ENCODE measurements at regions not wholly inside any gene's neighbourhood (a gene's known extent, or its start where the extent isn't known, plus 50 kb on each side); places are given as distances from the start of the nearest gene placed in this dataset.

DNA sequence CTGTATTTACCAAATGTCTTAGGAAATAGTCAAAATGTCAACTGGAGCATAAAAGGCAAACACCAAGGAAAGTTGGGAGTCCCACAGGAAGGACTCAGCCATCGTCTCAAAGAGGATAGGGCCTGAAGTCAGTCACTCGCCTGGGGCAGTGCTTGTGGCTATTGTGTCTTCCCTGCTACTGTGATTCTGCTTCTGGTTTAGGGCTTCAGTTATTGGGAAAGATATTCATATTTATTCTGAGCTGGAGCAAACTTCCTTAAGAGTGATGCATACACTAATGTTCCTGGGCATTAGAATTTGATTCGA is 118.1 kb downstream of the EDEM1 start:
- no peak for DNase-seq

DNA sequence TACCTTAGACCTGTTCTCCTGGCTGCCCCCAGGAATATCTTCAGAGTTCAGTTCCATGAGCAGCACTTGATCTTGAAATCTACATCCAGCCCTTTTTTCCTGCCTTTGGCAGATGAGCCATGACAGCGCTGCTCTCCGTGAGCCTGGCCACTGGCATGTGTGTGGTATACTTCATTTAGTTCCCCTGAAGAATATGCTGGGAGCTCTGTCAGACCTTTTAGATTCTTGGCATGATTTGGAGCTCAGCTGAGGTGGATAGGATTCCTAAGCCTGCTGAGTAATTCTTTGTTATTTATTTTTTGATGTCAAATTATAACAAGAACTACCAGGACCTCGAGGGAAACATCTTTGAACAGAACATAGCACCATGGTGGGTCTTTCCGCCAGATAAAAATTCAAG is 121.7 kb downstream of the EDEM1 start:
- DNase-seq = no peak

DNA sequence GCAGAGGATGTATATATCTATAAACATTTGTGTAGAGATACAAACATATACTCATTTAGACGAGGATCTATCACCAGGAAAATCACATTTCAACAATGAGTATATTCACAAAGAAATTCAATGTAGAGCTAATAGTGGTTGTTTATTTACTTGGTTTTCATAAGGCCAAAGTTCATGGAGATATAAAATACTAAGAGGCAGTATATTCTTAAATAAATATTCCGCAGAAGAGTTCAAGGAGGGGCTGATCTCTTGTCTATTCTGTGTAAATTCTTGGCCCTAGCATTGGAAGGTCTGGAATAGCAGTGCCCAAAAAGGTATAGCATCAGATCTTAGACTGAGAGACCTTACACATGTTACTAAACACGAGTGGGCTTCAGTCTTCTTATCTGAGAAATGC is 122.1 kb downstream of the EDEM1 start:
- no peak for DNase-seq

DNA sequence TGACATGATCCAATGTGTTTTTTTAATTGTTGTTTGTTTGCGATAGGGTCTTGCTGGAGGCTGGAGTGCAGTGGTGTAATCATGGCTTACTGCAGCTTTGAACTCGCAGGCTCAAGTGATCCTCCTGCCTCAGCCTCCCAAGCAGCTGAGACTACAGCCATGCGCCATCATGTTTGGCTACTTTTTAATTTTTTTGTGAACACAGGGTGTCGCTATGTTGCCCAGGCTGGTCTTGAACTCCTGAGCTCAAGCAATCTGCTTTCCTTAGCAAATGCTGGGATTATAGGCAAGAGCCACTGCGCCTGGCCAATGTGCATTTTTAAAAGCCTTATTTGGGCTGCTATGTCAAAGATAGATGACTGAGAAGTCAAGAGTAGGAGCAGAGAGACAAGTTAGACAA is 123.0 kb downstream of the EDEM1 start:
- no peak for DNase-seq

DNA sequence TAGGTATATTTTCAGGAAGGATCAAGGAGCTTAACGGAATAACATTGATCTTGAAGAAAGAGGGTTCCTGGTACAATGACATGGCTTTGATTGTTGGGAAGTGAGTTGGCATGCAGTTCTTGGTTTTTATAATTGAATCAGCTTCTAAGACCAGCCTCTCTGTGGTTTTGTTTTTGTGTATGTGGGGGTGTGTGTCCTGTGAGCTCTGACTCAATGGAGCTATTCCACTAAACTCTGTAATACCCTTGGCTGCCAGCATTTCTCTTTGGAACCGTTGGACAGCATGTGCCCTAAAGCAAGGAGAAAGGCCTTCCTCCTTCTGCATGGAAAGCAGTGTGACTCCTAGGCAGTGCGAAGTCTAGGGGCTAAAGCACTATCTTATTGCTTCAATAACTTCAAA is 124.8 kb downstream of the EDEM1 start:
- no peak for DNase-seq

DNA sequence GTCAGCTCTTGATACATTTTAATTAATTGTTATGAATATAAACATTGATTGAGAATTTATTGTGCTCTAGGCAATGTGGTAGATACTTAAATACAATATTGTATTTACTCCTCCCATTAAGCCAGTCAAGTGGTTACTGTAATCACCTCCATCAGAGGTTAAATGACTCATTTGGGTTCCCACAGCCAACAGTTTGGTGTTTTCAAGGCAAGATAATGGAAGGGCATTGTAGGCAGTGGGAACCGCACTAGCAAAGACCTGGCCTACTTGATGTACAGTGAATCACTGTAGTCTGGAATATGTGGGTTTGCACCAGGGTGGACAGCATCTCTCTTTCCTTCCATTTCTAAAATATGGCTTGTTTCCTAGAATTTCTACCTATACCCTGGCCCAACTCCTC is 127.4 kb downstream of the EDEM1 start:
- no peak for DNase-seq

DNA sequence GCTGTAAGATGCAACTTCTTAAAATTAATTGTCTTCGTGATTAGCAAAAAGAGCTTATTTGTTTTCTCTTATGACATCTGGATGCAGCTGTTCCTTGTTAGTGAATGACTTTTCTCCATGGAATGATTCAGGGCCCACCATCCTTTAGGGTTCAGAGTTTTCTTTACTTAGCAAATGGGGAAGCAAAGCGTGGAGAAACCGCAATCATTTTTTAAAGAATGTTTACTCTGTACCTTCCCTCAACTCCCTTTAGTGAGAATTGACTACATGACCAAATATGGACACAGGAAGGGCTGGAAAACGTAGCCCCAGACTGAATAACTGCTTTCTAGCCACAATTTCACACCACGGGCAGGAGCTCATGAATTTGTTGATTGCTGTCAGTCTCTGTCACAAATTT is 130.1 kb downstream of the EDEM1 start:
- no peak for DNase-seq

DNA sequence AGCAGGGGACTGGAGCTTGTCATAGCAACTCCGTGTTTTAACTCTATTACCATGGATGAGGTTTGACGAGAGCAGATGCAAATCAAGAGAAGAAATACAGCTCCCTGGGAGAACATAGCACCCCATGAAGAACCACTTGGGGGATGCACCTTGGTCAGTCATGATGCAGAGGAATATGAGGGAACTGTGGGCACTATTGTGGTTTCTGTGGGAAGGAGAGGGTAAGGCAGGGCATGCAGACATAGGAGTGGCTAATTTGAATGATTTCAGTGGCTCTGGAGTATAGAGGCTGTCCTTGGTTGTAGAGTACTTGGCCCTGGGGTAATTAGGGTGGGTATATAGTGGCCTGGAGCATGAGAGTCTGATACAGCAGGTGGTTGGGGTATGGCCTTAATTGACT is 131.9 kb downstream of the EDEM1 start:
- no peak for DNase-seq

DNA sequence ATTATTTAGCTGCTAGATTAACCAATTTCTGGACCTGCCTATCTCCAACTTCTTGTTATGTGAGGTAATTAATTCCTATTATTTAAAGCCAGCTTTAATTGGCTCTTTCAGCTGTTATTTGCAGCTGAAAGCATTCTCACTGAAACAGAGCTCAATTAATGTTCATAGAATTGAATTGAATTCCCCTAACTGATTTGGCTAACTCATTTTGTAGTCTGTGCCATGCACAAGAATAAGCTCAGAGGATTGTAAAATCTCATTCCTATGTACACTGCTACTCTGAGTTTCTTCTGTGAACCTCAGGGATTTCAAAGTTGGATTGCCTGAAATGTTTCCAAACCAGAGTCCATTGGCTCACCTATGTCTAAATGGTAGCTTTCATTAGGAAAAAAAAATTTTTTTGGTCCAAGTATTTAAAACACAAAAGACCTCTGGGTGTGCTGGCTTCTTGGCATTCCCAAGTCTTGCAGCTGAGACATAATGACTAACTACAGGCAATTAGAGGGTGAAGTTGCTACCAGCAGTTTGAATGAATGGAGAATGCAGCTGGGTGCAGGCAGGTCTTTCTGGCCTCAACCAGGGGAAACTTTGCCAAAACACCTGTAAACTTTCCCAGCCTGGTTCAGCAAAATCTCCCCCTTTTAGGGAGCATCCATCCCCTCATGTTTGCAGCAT is 134.3 kb downstream of the EDEM1 start:
- DNase-seq = no peak

DNA sequence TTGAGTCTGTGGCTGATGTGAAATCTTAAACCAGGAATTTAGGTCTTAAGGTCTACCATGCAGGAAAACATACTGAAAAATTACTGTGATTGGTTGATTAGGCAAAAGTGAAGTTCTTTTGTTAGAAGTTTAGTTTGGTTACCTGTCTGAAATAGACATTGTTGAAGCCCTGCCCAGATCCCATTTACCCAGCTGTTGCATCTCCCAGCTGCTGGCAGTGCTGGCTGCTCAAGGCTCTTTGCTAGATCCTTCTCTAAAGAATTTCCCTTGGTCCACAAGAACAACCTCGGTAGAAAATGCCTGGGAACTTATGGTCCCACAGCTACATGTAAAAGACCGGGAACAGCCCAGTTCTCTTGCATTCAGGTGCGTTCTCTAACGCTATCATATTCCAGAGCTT is 137.3 kb downstream of the EDEM1 start:
- no peak for DNase-seq

DNA sequence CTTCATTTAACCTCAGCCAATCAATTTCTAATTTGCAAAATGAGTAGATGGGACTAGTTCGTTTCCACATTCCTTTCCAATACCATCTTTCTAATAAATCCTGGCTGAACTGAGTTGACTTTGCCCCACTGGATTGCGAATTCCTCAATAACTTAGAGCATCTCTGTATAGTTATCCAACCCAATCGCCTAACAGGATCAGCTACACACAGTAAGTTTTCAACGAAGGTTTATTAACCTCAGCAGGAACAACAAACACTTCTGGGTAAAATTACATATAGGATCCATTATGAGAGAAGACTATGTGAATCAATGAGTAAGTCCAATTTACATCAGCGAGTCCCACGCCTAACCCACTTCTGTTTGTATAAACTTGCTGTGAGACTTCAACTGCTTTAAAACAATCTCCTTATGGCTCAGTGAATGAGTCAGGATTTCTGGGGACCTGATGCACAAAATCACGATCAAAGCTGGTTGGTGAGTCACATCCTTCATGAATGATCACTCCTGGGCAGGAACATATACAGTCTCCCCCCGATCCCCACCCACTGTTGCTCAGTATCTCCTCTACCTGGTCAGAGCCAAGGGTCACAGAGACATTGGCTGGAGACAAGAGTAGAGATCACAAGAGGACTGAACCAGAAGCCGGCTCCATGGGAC is 142.8 kb downstream of the EDEM1 start:
- DNase-seq = no peak

DNA sequence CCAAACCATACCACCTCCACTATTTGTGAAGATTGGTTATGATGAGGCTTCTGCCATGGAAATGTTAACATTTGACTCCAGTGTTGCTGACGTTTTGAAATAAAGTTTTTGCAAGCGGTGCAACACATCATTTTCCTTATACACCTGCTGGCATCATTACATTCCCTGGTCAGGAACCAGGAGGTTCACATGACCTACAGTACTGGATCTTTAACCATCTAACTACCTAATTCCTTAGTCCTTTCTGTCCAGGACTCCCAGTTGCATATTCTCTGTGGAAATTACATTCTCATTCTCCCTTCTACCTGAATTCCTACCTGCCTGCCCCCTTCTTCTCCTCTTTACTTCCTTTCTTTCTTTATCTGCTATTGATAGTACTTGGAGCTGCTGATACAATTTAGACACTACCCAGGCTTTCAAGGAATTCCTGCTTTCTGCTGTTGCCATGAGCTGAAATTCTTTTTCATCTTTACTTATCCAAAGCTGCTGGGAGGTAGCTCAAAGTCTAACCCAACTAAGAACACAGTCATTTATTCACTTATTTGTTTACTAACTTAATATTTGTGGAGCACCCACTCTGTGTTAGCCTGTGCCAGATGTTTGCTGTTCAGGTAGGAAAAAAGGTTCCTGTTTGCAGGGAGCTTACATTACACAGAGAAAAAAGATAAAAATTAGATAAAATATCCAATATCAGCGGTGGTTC is 144.2 kb downstream of the EDEM1 start:
- DNase-seq = no peak

DNA sequence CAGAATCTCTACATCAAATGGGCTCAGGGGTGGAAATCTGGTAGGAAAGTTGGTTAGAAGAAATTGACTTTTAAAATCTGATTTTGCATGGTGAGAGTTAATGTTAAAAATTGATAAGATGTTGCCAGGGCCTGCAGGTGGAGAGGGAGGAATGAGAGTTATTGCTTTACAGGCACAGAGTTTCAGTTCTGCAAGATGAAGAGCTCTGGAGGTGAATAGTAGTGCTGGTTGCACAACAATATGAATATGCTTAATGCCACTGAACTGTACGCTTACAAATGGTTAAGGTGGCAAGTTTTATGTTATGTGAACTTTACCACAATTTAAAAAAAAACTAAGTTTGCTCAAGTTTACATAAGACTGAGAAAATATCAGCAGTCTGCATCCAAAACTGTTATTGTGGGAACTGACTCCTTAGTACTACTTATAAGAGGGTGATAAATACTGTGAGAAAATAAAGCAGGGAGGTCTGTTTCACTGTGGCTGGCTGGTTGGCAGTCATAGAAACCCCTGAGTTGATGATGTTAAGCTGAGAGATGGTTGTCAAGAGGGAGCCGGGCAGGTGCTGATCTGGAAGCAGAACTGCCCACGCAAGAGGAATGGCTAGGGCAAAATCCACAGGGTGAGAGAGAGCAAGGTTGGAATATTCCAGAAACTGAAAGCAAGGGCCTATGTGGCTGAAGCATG is 144.9 kb downstream of the EDEM1 start:
- DNase-seq = no peak

DNA sequence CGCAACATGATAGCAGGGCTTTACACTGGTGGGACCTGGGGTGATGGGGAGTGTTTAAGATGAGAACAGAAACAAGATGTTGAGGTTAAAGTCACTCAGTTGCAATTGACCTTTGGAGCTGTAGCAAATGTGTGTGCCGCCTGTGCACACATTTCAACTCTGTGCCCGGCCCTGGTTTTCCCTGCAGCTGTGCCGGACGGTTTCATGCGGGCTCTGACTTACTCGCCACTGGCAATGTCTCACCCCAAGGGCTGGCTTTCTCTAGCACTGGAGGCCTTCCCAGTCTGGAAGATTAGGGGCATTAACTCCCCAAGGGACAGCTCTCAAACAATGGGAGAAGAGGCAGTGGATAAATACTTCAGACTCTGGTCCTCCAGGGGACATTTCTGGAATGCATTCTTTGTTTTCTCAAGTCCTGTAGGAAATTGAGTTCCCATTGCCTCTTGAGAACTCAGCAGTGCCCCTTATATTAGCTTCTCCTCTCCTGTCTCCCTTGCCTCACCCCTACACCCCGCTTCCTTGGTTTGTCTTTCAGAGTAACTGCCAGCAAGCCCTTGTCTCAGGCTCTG is 152.5 kb downstream of the EDEM1 start:
- no peak for DNase-seq

DNA sequence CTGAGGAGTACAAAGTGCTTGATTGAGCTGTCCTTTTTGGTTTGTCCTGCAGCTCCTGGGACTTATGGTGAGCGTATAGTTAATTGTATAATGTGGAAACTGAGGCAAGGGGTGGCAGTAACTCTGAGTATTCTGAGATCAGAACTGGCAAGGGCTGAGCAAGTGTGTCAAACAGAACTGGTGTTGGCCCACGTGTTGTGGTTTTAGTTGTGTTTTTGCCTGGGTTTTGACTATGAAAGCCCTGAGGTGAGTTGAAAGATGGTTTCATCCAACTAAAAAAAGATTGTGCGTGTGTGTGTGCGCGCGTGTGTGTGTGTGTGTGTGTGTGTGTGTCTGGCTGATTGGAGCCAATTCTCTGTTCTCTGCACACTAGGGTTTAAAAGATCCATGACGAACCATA is 154.1 kb downstream of the EDEM1 start:
- no peak for DNase-seq

DNA sequence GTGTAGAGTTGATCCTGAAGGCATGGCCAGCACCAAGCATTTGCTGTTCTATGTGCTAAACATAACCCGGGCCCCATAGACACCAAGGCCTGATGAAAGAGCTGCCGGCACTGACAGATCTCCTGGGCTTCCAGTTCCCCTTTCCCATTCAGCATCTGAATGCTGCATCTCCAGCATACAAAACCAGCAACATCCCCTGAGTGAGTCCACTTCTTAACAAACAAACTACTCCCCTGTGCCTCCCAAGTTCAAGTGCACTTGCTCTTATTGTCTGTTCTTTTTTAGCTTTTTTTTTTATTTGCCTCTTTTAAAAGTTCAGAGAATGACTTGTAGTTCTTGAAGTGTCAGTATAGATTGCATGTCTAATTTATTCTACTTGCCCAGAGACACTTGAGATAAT is 156.0 kb downstream of the EDEM1 start:
- no peak for DNase-seq

DNA sequence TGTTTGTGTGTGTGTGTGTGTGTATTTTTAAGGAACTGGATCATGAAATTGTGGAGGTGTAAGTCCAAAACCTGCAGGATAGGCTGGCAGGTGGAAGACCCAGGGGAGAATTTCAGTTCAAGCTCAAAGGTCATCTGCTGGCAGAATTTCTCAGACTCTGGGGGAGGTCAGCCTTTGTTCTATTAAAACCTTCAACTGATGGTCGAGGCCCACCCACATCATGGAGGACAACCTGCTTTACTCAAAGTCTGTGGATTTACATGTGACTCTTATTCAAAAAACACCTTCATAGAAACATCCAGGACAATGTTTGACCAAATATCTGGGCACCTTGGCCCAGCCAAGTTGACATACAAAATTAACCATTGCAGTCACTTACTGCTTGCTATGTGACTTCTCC is 157.2 kb downstream of the EDEM1 start:
- DNase-seq = no peak

DNA sequence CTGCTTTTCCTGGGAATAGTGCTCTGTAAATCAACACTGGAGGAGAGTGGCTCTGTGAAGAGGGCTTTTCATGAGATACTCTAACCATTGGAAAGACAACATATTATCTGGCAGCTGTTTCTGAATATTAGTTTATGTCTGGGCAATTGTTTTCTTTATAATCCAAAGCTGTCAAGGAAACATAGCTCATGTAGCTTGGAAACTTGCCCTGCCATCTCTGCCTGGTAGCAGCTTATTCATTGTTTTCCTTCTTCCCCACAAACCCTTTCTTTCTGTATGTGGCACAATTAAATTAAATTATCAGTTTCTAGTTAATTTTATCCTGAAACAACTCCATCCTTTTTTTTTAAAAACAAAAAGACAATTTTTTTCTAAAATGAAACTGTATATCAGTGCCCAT is 160.0 kb downstream of the EDEM1 start:
- DNase-seq = no peak

DNA sequence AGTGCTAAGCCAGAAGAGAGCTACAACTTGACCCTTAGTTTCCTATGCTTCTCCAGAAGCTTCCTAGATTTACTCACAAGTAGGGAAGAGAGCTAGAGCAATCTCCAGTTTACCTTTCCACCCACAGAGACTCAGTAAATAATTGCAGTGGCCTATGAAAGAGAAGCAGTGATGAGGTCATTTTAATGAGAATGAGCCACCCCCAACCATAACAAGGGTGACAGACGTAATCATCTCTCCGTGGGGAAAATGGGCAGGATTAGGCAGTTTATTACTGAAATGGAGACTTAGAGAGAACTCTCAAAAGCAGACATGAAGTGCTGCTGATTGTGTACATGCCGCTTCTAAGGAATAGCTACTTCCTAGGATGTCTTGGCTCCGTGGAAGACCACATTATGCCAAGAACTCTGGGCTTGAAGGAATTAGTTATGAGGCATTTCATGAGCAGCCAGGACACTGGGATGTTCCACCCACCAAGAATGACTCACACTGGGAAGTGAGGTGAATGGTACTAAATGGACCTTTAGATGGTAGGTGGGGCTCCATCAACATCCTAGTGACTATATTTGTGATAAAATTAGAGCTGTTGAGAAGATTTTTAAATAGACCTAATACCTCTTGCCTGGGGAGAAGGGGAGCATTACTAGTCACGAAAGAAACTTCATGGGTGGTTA is 160.9 kb downstream of the EDEM1 start:
- no peak for DNase-seq

DNA sequence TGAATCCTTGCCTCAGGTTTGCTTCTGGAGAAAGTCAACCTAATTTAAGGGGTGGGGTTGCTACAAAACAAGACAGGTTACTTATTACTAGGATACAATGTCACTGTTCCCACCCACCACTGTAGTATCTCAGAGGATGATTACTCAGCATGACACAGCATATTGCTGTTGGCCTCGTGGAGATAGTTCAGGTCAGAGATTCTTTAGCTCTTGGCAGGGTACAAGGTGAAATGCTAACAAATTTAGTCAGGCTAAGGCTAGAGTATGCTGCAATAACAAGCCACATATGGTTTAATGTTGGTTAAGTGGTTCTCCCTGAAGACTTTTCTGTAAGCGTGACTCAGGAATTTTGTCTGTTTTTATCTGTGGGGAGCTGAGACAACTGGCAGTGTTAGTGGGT is 161.8 kb downstream of the EDEM1 start:
- DNase-seq = no peak

DNA sequence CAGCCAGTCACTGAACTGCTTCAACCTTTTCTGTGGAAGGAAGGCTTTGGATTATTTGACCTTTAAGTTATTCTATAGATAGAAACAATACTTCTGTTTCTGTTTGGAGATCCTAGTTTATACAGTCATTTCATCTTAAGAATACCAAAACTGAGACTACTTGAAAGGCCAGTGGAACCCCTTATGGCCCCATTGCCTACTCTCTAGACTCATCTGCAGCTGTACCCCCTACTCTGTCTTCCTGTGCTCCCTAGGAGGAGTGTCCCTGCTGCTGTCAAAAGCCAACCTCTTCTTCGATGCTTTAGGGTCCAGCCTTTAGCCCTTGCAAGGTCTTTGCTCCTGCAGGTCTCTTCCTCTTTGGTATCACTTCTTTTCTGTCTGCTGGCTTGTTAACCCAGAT is 169.6 kb downstream of the EDEM1 start:
- no peak for DNase-seq

DNA sequence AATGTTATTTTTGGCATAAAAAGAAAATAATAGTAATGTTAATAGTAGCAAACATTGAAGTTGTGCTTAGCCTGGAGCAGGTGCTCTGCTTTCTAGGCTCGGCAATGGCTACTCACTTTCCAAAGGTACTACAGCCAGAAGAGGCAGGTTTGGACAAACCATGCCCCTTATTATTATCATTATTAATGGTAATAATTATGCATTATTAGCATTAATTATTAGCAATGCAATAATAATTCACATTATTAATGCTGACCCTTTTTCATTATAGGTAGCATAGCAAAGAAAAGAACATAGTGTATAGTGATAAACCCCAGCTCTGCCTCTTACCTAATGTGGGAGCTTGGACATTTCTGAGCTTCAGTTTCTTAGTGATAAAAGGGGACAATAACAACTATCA is 171.4 kb downstream of the EDEM1 start:
- DNase-seq = no peak

DNA sequence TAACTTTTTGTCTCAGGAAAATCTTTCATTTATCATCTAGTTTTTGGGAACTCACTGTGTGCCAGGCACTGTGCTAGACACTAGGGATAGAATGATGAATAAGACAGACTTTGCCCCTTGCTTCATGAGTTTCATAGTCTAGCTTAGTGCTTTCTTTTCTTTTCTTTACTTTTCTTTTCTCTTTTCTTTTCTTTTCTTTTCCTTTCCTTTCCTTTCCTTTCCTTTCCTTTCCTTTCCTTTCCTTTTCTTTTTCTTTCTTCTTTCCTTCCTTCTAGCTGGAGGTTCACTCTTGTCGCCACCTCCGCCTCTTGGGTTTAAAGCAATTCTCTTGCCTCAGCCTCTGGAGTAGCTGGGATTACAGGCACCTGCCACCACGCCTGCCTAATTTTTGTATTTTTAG is 172.9 kb downstream of the EDEM1 start:
- DNase-seq = no peak

Data from CD4-positive, alpha-beta T cell treated with Interleukin-12 subunit alpha and Interleukin-12 subunit beta, for 1 hour (primary cell).